WTC11 (cell line): ENCODE measurements at regions not wholly inside any gene's neighbourhood (a gene's known extent, or its start where the extent isn't known, plus 50 kb on each side); places are given as distances from the start of the nearest gene placed in this dataset.

Experiments used
- ATAC-seq: fragments of 200-7000 bp; cut with Tn5 transposase; 2 replicates; pipeline ENCODE4 v1.10.0; 2021; ENCODE audit warnings: mild to moderate bottlenecking, moderate library complexity
- CTCF ChIA-PET: fragments of 300-600 bp; sonication (Branson Sonifier 250); formaldehyde crosslinking; loops from one replicate; lab custom pipeline; 2021; ENCODE audit warnings: antibody characterized with exemption; lab: Charles Lee
- POLR2A ChIA-PET: fragments of 350-600 bp; sonication (Branson Sonifier 250); formaldehyde crosslinking; loops from one replicate; lab custom pipeline; 2021; ENCODE audit warnings: antibody characterized with exemption; lab: Charles Lee
- DNase-seq: peaks from one replicate; pipeline ENCODE4 v3.0.0; 2021; ENCODE audit warnings: low spot score
- H3K27ac Mint-ChIP-seq: 2 replicates; pipeline ENCODE4 v1.8.0; 2021; ENCODE audit warnings: mixed read lengths
- H3K27me3 Mint-ChIP-seq: 2 replicates; pipeline ENCODE4 v1.8.0; 2021; ENCODE audit warnings: low read depth, mild to moderate bottlenecking, moderate library complexity, mixed read lengths
- H3K36me3 Mint-ChIP-seq: 2 replicates; pipeline ENCODE4 v1.8.0; 2021; ENCODE audit warnings: mixed read lengths
- H3K4me1 Mint-ChIP-seq: 2 replicates; pipeline ENCODE4 v1.8.0; 2022; ENCODE audit warnings: mixed read lengths
- H3K4me3 Mint-ChIP-seq: 2 replicates; pipeline ENCODE4 v1.8.0; 2021; ENCODE audit warnings: mild to moderate bottlenecking, moderate library complexity, mixed read lengths
- H3K9me3 Mint-ChIP-seq: 2 replicates; pipeline ENCODE4 v1.8.0; 2021; ENCODE audit warnings: mixed read lengths
- CREB1 ChIP-seq: sonication (generic); formaldehyde crosslinking; IDR thresholded peaks from 2 replicates; pipeline ENCODE4 v1.8.0; 2023; ENCODE audit warnings: mild to moderate bottlenecking, missing genetic modification reagents
- E2F1 ChIP-seq: sonication (generic); formaldehyde crosslinking; IDR thresholded peaks from 2 replicates; pipeline ENCODE4 v1.8.0; 2022; ENCODE audit warnings: mild to moderate bottlenecking, missing genetic modification reagents
- JAZF1 ChIP-seq: fragments of 250-450 bp; sonication (Bioruptor Pico); IDR thresholded peaks from 2 replicates; pipeline ENCODE4 v1.9.0; 2021; ENCODE audit warnings: moderate library complexity, mild to moderate bottlenecking, inconsistent platforms
- KAT7 ChIP-seq: sonication (generic); formaldehyde crosslinking; IDR thresholded peaks from 2 replicates; pipeline ENCODE4 v1.8.1; 2023; ENCODE audit warnings: missing genetic modification reagents, mild to moderate bottlenecking, borderline replicate concordance
- NR1H2 ChIP-seq: sonication (generic); formaldehyde crosslinking; IDR thresholded peaks from 2 replicates; pipeline ENCODE4 v1.9.0; 2021; ENCODE audit warnings: mild to moderate bottlenecking, moderate library complexity, missing genetic modification reagents
- SMAD4 ChIP-seq: sonication (generic); formaldehyde crosslinking; IDR thresholded peaks from 2 replicates; pipeline ENCODE4 v1.8.0; 2022; ENCODE audit warnings: mild to moderate bottlenecking, missing genetic modification reagents
- TEAD1 ChIP-seq: sonication (generic); formaldehyde crosslinking; IDR thresholded peaks from 2 replicates; pipeline ENCODE4 v1.8.0; 2022; ENCODE audit warnings: mild to moderate bottlenecking, missing genetic modification reagents
- ZNF232 ChIP-seq: sonication (generic); formaldehyde crosslinking; IDR thresholded peaks from 2 replicates; pipeline ENCODE4 v1.8.0; 2022; ENCODE audit warnings: mild to moderate bottlenecking, missing genetic modification reagents
- ZNF423 ChIP-seq: fragments of 250-450 bp; sonication (Bioruptor Pico); IDR thresholded peaks from 2 replicates; pipeline ENCODE4 v2.1.2; 2022; ENCODE audit warnings: mild to moderate bottlenecking, moderate library complexity
- ZNF512 ChIP-seq: sonication (generic); formaldehyde crosslinking; IDR thresholded peaks from 2 replicates; pipeline ENCODE4 v1.8.1; 2022; ENCODE audit warnings: missing genetic modification reagents, borderline replicate concordance
- ZNF671 ChIP-seq: fragments of 250-450 bp; sonication (Bioruptor Pico); IDR thresholded peaks from 2 replicates; pipeline ENCODE4 v1.8.0; 2021; ENCODE audit warnings: mild to moderate bottlenecking
- TF ChIP-seq, protein P1 (sequence below): fragments of 250-450 bp; sonication (Bioruptor Pico); IDR thresholded peaks from 2 replicates; pipeline ENCODE4 v2.1.2; 2022; ENCODE audit warnings: mild to moderate bottlenecking, moderate library complexity
- TF ChIP-seq, protein P2 (sequence below): sonication (generic); formaldehyde crosslinking; IDR thresholded peaks from 2 replicates; pipeline ENCODE4 v1.8.1; 2022; ENCODE audit warnings: low read depth, missing genetic modification reagents, borderline replicate concordance
- TF ChIP-seq, protein P3 (sequence below): sonication (generic); formaldehyde crosslinking; IDR thresholded peaks from 2 replicates; pipeline ENCODE4 v1.8.0; 2022; ENCODE audit warnings: mild to moderate bottlenecking, missing genetic modification reagents
- TF ChIP-seq, protein P4 (sequence below): sonication (generic); formaldehyde crosslinking; IDR thresholded peaks from 2 replicates; pipeline ENCODE4 v1.8.1; 2023; ENCODE audit warnings: mild to moderate bottlenecking, missing genetic modification reagents, moderate library complexity
- TF ChIP-seq, protein P5 (sequence below): sonication (generic); formaldehyde crosslinking; conservative IDR thresholded peaks from 2 replicates; pipeline ENCODE4 v1.8.1; 2023; ENCODE audit warnings: mild to moderate bottlenecking, low read depth, missing genetic modification reagents, moderate library complexity

GRCh38 chr3:102529452-102529851 is 94.6 kb downstream of the ZPLD1 start:
- Mint-ChIP-seq H3K4me1 (0 out of 2 replicates have a peak, but pooled peaks cover 3% of the 10 kb centered on the region), H3K27me3 (no peaks in the 10 kb centered on the region), H3K27ac (no peak overlapping the region), H3K4me3 (no peak overlapping the region), H3K9me3 (no peaks in the 10 kb centered on the region), H3K36me3 (no peaks in the 10 kb centered on the region)
- TF ChIP-seq, protein P1, sequence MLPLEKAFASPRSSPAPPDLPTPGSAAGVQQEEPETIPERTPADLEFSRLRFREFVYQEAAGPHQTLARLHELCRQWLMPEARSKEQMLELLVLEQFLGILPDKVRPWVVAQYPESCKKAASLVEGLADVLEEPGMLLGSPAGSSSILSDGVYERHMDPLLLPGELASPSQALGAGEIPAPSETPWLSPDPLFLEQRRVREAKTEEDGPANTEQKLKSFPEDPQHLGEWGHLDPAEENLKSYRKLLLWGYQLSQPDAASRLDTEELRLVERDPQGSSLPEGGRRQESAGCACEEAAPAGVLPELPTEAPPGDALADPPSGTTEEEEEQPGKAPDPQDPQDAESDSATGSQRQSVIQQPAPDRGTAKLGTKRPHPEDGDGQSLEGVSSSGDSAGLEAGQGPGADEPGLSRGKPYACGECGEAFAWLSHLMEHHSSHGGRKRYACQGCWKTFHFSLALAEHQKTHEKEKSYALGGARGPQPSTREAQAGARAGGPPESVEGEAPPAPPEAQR (CRISPR knock-in tag), result no peak
- TF ChIP-seq KAT7 (CRISPR knock-in tag) (no peak), ZNF423 (CRISPR knock-in tag) (no peak)
- TF ChIP-seq, protein P2, sequence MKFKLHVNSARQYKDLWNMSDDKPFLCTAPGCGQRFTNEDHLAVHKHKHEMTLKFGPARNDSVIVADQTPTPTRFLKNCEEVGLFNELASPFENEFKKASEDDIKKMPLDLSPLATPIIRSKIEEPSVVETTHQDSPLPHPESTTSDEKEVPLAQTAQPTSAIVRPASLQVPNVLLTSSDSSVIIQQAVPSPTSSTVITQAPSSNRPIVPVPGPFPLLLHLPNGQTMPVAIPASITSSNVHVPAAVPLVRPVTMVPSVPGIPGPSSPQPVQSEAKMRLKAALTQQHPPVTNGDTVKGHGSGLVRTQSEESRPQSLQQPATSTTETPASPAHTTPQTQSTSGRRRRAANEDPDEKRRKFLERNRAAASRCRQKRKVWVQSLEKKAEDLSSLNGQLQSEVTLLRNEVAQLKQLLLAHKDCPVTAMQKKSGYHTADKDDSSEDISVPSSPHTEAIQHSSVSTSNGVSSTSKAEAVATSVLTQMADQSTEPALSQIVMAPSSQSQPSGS (CRISPR knock-in tag), result no peak
- TF ChIP-seq, protein P3, sequence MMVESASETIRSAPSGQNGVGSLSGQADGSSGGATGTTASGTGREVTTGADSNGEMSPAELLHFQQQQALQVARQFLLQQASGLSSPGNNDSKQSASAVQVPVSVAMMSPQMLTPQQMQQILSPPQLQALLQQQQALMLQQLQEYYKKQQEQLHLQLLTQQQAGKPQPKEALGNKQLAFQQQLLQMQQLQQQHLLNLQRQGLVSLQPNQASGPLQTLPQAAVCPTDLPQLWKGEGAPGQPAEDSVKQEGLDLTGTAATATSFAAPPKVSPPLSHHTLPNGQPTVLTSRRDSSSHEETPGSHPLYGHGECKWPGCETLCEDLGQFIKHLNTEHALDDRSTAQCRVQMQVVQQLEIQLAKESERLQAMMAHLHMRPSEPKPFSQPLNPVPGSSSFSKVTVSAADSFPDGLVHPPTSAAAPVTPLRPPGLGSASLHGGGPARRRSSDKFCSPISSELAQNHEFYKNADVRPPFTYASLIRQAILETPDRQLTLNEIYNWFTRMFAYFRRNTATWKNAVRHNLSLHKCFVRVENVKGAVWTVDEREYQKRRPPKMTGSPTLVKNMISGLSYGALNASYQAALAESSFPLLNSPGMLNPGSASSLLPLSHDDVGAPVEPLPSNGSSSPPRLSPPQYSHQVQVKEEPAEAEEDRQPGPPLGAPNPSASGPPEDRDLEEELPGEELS (CRISPR knock-in tag), result no peak
- TF ChIP-seq, protein P4, sequence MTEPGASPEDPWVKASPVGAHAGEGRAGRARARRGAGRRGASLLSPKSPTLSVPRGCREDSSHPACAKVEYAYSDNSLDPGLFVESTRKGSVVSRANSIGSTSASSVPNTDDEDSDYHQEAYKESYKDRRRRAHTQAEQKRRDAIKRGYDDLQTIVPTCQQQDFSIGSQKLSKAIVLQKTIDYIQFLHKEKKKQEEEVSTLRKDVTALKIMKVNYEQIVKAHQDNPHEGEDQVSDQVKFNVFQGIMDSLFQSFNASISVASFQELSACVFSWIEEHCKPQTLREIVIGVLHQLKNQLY (CRISPR knock-in tag), result no peak
- ATAC-seq, result peak; percentile 96
- CTCF ChIA-PET, result interaction anchor here (0.7 to 4.2 kb wide), 8 partner anchors 59 to 304 kb away, joined by 3 to 41 read pairs (median 4); no protein-coding TSS in a partner anchor
- DNase-seq, result peak; percentile 35
- POLR2A ChIA-PET, result interaction anchor here (1.1 kb wide), 1 partner anchor 646 kb away, joined by 6 read pairs; no protein-coding TSS in a partner anchor

- Mint-ChIP-seq H3K4me1 (0 out of 2 replicates have a peak, but pooled peaks cover 3% of the 10 kb centered on the region), H3K4me3 (no peak overlapping the region), H3K27ac (no peak overlapping the region), H3K36me3 (no peaks in the 10 kb centered on the region), H3K27me3 (no peaks in the 10 kb centered on the region), H3K9me3 (no peaks in the 10 kb centered on the region)
- POLR2A ChIA-PET, result interaction anchor here (1.1 kb wide), 1 partner anchor 647 kb away, joined by 6 read pairs; no protein-coding TSS in a partner anchor
- no peak for TF ChIP-seq ZNF232 (CRISPR knock-in tag)
- no peak for TF ChIP-seq E2F1 (CRISPR knock-in tag)
- TF ChIP-seq NR1H2, result no peak
- no peak for TF ChIP-seq JAZF1
- no peak for TF ChIP-seq ZNF671 (CRISPR knock-in tag)
- TF ChIP-seq TEAD1, result no peak
- no peak for TF ChIP-seq ZNF512 (CRISPR knock-in tag)
- no peak for TF ChIP-seq CREB1 (CRISPR knock-in tag)
- TF ChIP-seq, protein P5, sequence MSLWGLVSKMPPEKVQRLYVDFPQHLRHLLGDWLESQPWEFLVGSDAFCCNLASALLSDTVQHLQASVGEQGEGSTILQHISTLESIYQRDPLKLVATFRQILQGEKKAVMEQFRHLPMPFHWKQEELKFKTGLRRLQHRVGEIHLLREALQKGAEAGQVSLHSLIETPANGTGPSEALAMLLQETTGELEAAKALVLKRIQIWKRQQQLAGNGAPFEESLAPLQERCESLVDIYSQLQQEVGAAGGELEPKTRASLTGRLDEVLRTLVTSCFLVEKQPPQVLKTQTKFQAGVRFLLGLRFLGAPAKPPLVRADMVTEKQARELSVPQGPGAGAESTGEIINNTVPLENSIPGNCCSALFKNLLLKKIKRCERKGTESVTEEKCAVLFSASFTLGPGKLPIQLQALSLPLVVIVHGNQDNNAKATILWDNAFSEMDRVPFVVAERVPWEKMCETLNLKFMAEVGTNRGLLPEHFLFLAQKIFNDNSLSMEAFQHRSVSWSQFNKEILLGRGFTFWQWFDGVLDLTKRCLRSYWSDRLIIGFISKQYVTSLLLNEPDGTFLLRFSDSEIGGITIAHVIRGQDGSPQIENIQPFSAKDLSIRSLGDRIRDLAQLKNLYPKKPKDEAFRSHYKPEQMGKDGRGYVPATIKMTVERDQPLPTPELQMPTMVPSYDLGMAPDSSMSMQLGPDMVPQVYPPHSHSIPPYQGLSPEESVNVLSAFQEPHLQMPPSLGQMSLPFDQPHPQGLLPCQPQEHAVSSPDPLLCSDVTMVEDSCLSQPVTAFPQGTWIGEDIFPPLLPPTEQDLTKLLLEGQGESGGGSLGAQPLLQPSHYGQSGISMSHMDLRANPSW (CRISPR knock-in tag), result no peak
- TF ChIP-seq SMAD4 (CRISPR knock-in tag), result no peak
- no peak for ATAC-seq
- no peak for DNase-seq
- CTCF ChIA-PET, result interaction anchor here (0.7 to 4.2 kb wide), 5 partner anchors 9 to 305 kb away, joined by 3 to 41 read pairs (median 7); no protein-coding TSS in a partner anchor
These were observed 95.8 kb downstream of the ZPLD1 start for GRCh38 chr3:102530415-102531181.
